C4-2B (cell line): ENCODE measurements at regions not wholly inside any gene's neighbourhood (a gene's known extent, or its start where the extent isn't known, plus 50 kb on each side); places are given as distances from the start of the nearest gene placed in this dataset.

Source experiments
- ZFX ChIP-seq: fragments of 450-650 bp; IDR thresholded peaks from 2 replicates; pipeline ENCODE4 v1.6.1; 2017
- TF ChIP-seq, protein P1 (sequence below): fragments of 450-650 bp; conservative IDR thresholded peaks from 2 replicates; pipeline ENCODE4 v1.5.1; 2017; ENCODE audit warnings: mild to moderate bottlenecking

GRCh38 chr12:43196268-43196907, 355.6 kb downstream of the ADAMTS20 start:
- TF ChIP-seq, protein P1, sequence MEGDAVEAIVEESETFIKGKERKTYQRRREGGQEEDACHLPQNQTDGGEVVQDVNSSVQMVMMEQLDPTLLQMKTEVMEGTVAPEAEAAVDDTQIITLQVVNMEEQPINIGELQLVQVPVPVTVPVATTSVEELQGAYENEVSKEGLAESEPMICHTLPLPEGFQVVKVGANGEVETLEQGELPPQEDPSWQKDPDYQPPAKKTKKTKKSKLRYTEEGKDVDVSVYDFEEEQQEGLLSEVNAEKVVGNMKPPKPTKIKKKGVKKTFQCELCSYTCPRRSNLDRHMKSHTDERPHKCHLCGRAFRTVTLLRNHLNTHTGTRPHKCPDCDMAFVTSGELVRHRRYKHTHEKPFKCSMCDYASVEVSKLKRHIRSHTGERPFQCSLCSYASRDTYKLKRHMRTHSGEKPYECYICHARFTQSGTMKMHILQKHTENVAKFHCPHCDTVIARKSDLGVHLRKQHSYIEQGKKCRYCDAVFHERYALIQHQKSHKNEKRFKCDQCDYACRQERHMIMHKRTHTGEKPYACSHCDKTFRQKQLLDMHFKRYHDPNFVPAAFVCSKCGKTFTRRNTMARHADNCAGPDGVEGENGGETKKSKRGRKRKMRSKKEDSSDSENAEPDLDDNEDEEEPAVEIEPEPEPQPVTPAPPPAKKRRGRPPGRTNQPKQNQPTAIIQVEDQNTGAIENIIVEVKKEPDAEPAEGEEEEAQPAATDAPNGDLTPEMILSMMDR: no peak
- TF ChIP-seq ZFX: no peak
